Activated naive CD8-positive, alpha-beta T cell treated with anti-CD3 and anti-CD28 coated beads, Interleukin-2, amount 10 ng/mL, durations not matched to agents 7 days and 5 days (primary cell): ENCODE measurements at regions not wholly inside any gene's neighbourhood (a gene's known extent, or its start where the extent isn't known, plus 50 kb on each side); places are given as distances from the start of the nearest gene placed in this dataset.

Experiments used
- ATAC-seq: fragments of 150-1000 bp; cut with Tn5 transposase; one replicate; pipeline ENCODE4 v1.10.0; 2021; ENCODE audit warnings: low read depth, moderate library complexity
- POLR2A ChIA-PET: fragments of 350-600 bp; sonication (Branson Sonifier 250); formaldehyde crosslinking; loops from one replicate; lab custom pipeline; 2021; ENCODE audit warnings: antibody characterized with exemption; lab: Charles Lee
- DNase-seq: peaks from one replicate; pipeline ENCODE4 v3.0.0; 2021
- H3K27ac Mint-ChIP-seq: one replicate; pipeline ENCODE4 v1.8.0; 2022; ENCODE audit warnings: mild to moderate bottlenecking, mixed read lengths
- H3K27me3 Mint-ChIP-seq: one replicate; pipeline ENCODE4 v1.8.0; 2022; ENCODE audit warnings: mild to moderate bottlenecking, moderate library complexity, mixed read lengths
- H3K36me3 Mint-ChIP-seq: one replicate; pipeline ENCODE4 v1.8.0; 2021; ENCODE audit warnings: mild to moderate bottlenecking, mixed read lengths
- H3K4me1 Mint-ChIP-seq: one replicate; pipeline ENCODE4 v1.8.0; 2021; ENCODE audit warnings: mixed read lengths
- H3K4me3 Mint-ChIP-seq: one replicate; pipeline ENCODE4 v1.8.0; 2022; ENCODE audit warnings: mild to moderate bottlenecking, moderate library complexity, mixed read lengths
- H3K9me3 Mint-ChIP-seq: one replicate; pipeline ENCODE4 v1.8.0; 2021; ENCODE audit warnings: mixed read lengths

- DNase-seq (no peak), ATAC-seq (no peak)
- Mint-ChIP-seq H3K4me3 (no peak overlapping the region), H3K36me3 (no peaks in the 10 kb centered on the region), H3K27me3 (peaks cover 7% of the 10 kb centered on the region), H3K9me3 (no peaks in the 10 kb centered on the region), H3K27ac (no peak overlapping the region), H3K4me1 (no peaks in the 10 kb centered on the region)
- POLR2A ChIA-PET = no interaction called here
Observed at GRCh38 chr16:9331503-9331902, 240.1 kb downstream of the HAPSTR1 start.

GRCh38 chr16:9332574-9333148 lies 241.2 kb downstream of the HAPSTR1 start:
- H3K36me3 Mint-ChIP-seq = no peaks in the 10 kb centered on the region
- no peaks in the 10 kb centered on the region for H3K9me3 Mint-ChIP-seq
- H3K27me3 Mint-ChIP-seq = peaks cover 7% of the 10 kb centered on the region
- no peak overlapping the region for H3K4me3 Mint-ChIP-seq
- POLR2A ChIA-PET = no interaction called here
- ATAC-seq (no peak), DNase-seq (no peak)
- no peaks in the 10 kb centered on the region for H3K4me1 Mint-ChIP-seq
- no peak overlapping the region for H3K27ac Mint-ChIP-seq

- no peak overlapping the region for H3K27ac Mint-ChIP-seq
- no peaks in the 10 kb centered on the region for H3K36me3 Mint-ChIP-seq
- peaks cover 7% of the 10 kb centered on the region for H3K27me3 Mint-ChIP-seq
- ATAC-seq (no peak), DNase-seq (no peak)
- POLR2A ChIA-PET = no interaction called here
- no peaks in the 10 kb centered on the region for H3K9me3 Mint-ChIP-seq
- no peak overlapping the region for H3K4me3 Mint-ChIP-seq
- no peaks in the 10 kb centered on the region for H3K4me1 Mint-ChIP-seq
Observed at GRCh38 chr16:9333469-9333868, 242.0 kb downstream of the HAPSTR1 start.

- no peak overlapping the region for H3K27ac Mint-ChIP-seq
- no peaks in the 10 kb centered on the region for H3K4me1 Mint-ChIP-seq
- ATAC-seq (no peak), DNase-seq (no peak)
- no peaks in the 10 kb centered on the region for H3K9me3 Mint-ChIP-seq
- H3K36me3 Mint-ChIP-seq = no peaks in the 10 kb centered on the region
- H3K4me3 Mint-ChIP-seq = no peak overlapping the region
- peaks cover 7% of the 10 kb centered on the region for H3K27me3 Mint-ChIP-seq
- POLR2A ChIA-PET = no interaction called here
Observed at GRCh38 chr16:9334103-9334502, 242.7 kb downstream of the HAPSTR1 start.

- H3K9me3 Mint-ChIP-seq = no peaks in the 10 kb centered on the region
- H3K27me3 Mint-ChIP-seq = no peaks in the 10 kb centered on the region
- no peaks in the 10 kb centered on the region for H3K36me3 Mint-ChIP-seq
- no peak overlapping the region for H3K4me3 Mint-ChIP-seq
- H3K4me1 Mint-ChIP-seq = no peaks in the 10 kb centered on the region
- DNase-seq (no peak), ATAC-seq (no peak)
- H3K27ac Mint-ChIP-seq = no peak overlapping the region
- POLR2A ChIA-PET = no interaction called here
Observed at GRCh38 chr16:9337308-9338032, 246.0 kb downstream of the HAPSTR1 start.

GRCh38 chr16:9338068-9338467 lies 246.6 kb downstream of the HAPSTR1 start:
- no peaks in the 10 kb centered on the region for H3K27me3 Mint-ChIP-seq

GRCh38 chr16:9338510-9338909 lies 247.1 kb downstream of the HAPSTR1 start:
- no peak overlapping the region for H3K4me3 Mint-ChIP-seq
- POLR2A ChIA-PET = no interaction called here
- no peaks in the 10 kb centered on the region for H3K9me3 Mint-ChIP-seq
- ATAC-seq (no peak), DNase-seq (no peak)
- H3K27ac Mint-ChIP-seq = no peak overlapping the region
- H3K36me3 Mint-ChIP-seq = no peaks in the 10 kb centered on the region
- H3K27me3 Mint-ChIP-seq = no peaks in the 10 kb centered on the region
- no peaks in the 10 kb centered on the region for H3K4me1 Mint-ChIP-seq

More at GRCh38 chr16:9338068-9338467, 246.6 kb downstream of the HAPSTR1 start:
- ATAC-seq = no peak
- Mint-ChIP-seq H3K9me3 (no peaks in the 10 kb centered on the region), H3K4me1 (no peaks in the 10 kb centered on the region), H3K4me3 (no peak overlapping the region), H3K27ac (no peak overlapping the region), H3K36me3 (no peaks in the 10 kb centered on the region)
- no peak for DNase-seq
- POLR2A ChIA-PET = no interaction called here

- POLR2A ChIA-PET = no interaction called here
- no peaks in the 10 kb centered on the region for H3K9me3 Mint-ChIP-seq
Observed at GRCh38 chr16:9340526-9341256, 249.2 kb downstream of the HAPSTR1 start.

GRCh38 chr16:9343276-9343675 lies 251.8 kb downstream of the HAPSTR1 start:
- Mint-ChIP-seq H3K4me1 (no peaks in the 10 kb centered on the region), H3K27me3 (no peaks in the 10 kb centered on the region), H3K27ac (no peak overlapping the region), H3K4me3 (no peak overlapping the region), H3K9me3 (no peaks in the 10 kb centered on the region), H3K36me3 (no peaks in the 10 kb centered on the region)
- DNase-seq = no peak
- ATAC-seq = no peak
- POLR2A ChIA-PET = no interaction called here

More at GRCh38 chr16:9340526-9341256, 249.2 kb downstream of the HAPSTR1 start:
- ATAC-seq (no peak), DNase-seq (no peak)
- H3K4me1 Mint-ChIP-seq = no peaks in the 10 kb centered on the region
- no peaks in the 10 kb centered on the region for H3K36me3 Mint-ChIP-seq
- no peak overlapping the region for H3K27ac Mint-ChIP-seq
- no peaks in the 10 kb centered on the region for H3K27me3 Mint-ChIP-seq
- no peak overlapping the region for H3K4me3 Mint-ChIP-seq

GRCh38 chr16:9344508-9344907 lies 253.1 kb downstream of the HAPSTR1 start:
- DNase-seq (no peak), ATAC-seq (no peak)
- Mint-ChIP-seq H3K36me3 (no peaks in the 10 kb centered on the region), H3K9me3 (peaks cover 9% of the 10 kb centered on the region), H3K27ac (no peak overlapping the region), H3K4me1 (no peaks in the 10 kb centered on the region), H3K27me3 (no peaks in the 10 kb centered on the region), H3K4me3 (no peak overlapping the region)
- POLR2A ChIA-PET = no interaction called here

GRCh38 chr16:9345046-9345445 lies 253.6 kb downstream of the HAPSTR1 start:
- Mint-ChIP-seq H3K27ac (no peak overlapping the region), H3K27me3 (no peaks in the 10 kb centered on the region), H3K36me3 (no peaks in the 10 kb centered on the region), H3K4me1 (no peaks in the 10 kb centered on the region), H3K4me3 (no peak overlapping the region), H3K9me3 (peaks cover 9% of the 10 kb centered on the region)
- ATAC-seq (no peak), DNase-seq (no peak)
- POLR2A ChIA-PET = no interaction called here

GRCh38 chr16:9345880-9346279 lies 254.4 kb downstream of the HAPSTR1 start:
- DNase-seq = no peak
- no peak for ATAC-seq
- Mint-ChIP-seq H3K27ac (no peak overlapping the region), H3K27me3 (no peaks in the 10 kb centered on the region), H3K4me1 (no peaks in the 10 kb centered on the region), H3K9me3 (peaks cover 9% of the 10 kb centered on the region), H3K36me3 (no peaks in the 10 kb centered on the region), H3K4me3 (no peak overlapping the region)
- POLR2A ChIA-PET = no interaction called here

- POLR2A ChIA-PET = no interaction called here
- no peak for ATAC-seq
- Mint-ChIP-seq H3K4me3 (no peak overlapping the region), H3K9me3 (peaks cover 9% of the 10 kb centered on the region), H3K4me1 (no peaks in the 10 kb centered on the region), H3K27ac (no peak overlapping the region), H3K36me3 (no peaks in the 10 kb centered on the region), H3K27me3 (no peaks in the 10 kb centered on the region)
- DNase-seq = no peak
Observed at GRCh38 chr16:9348912-9349311, 257.5 kb downstream of the HAPSTR1 start.
